KMS-11 (cell line): ENCODE measurements at regions not wholly inside any gene's neighbourhood (a gene's known extent, or its start where the extent isn't known, plus 50 kb on each side); places are given as distances from the start of the nearest gene placed in this dataset.

ENCODE experiments used
- H2AFZ ChIP-seq: fragments of 200-600 bp; sonication (generic); 2 replicates; pipeline ENCODE4 v1.6.1; 2016; ENCODE audit warnings: antibody characterized with exemption, mixed run types, low read depth
- H3K27ac ChIP-seq: fragments of 200-600 bp; sonication (generic); 2 replicates; pipeline ENCODE4 v1.6.1; 2016; ENCODE audit warnings: mild to moderate bottlenecking, mixed run types
- H3K27me3 ChIP-seq: fragments of 200-600 bp; sonication (generic); 2 replicates; pipeline ENCODE4 v1.6.1; 2017; ENCODE audit warnings: mild to moderate bottlenecking, low read depth, mixed run types, moderate library complexity; ENCODE audit not compliant: insufficient read depth
- H3K36me3 ChIP-seq: fragments of 200-600 bp; sonication (generic); 2 replicates; pipeline ENCODE4 v1.6.1; 2017; ENCODE audit warnings: mild to moderate bottlenecking, mixed run types; ENCODE audit not compliant: insufficient read depth
- H3K4me1 ChIP-seq: fragments of 200-600 bp; sonication (generic); 2 replicates; pipeline ENCODE4 v1.6.1; 2016; ENCODE audit warnings: mild to moderate bottlenecking, low read depth, mixed run types; ENCODE audit not compliant: poor library complexity, severe bottlenecking
- H3K4me2 ChIP-seq: fragments of 200-600 bp; sonication (generic); 2 replicates; pipeline ENCODE4 v1.7.0; 2016; ENCODE audit warnings: mild to moderate bottlenecking, mixed run types
- H3K4me3 ChIP-seq: fragments of 200-600 bp; sonication (generic); IDR thresholded peaks from 2 replicates; pipeline ENCODE4 v1.6.1; 2017; ENCODE audit warnings: low read depth, low read length, mixed read lengths; ENCODE audit not compliant: insufficient read depth
- H3K79me2 ChIP-seq: fragments of 200-600 bp; sonication (generic); 2 replicates; pipeline ENCODE4 v1.6.1; 2016; ENCODE audit warnings: low read depth, mixed run types; ENCODE audit not compliant: insufficient read depth
- H3K9ac ChIP-seq: fragments of 200-600 bp; sonication (generic); 2 replicates; pipeline ENCODE4 v1.6.1; 2016; ENCODE audit warnings: mild to moderate bottlenecking, mixed run types
- H4K20me1 ChIP-seq: fragments of 200-600 bp; sonication (generic); 2 replicates; pipeline ENCODE4 v1.6.1; 2016; ENCODE audit warnings: mild to moderate bottlenecking, mixed run types; ENCODE audit not compliant: insufficient read depth
- TF ChIP-seq, protein P1 (sequence below): fragments of 200-600 bp; sonication (generic); conservative IDR thresholded peaks from 2 replicates; pipeline ENCODE4 v1.6.1; 2017; ENCODE audit warnings: low read depth, mild to moderate bottlenecking, antibody characterized with exemption, low read length, moderate library complexity, mixed read lengths

DNA sequence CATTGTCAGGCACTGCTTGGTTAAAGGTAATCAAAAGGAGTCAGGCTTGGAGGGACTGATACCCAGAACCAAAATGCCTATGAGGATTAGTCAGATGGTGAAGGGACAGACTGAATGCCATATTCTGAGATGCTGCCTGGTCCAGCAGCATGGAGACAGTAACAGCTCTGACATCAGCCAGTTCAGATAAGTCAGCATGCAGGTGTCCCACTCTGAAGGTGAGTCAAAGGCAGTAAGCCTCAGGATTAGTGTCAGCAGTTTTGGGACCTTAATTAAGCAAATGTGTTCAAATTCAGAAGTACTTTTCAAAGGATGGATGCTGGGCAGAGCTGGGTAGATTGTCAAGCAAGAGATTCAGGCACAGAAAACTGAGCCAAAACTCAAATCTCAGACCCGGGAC, 198.4 kb downstream of the RPS12 start:
- Histone ChIP-seq H3K27me3 (no peaks in the 10 kb centered on the region), H3K36me3 (no peaks in the 10 kb centered on the region), H4K20me1 (no peaks in the 10 kb centered on the region), H3K79me2 (no peaks in the 10 kb centered on the region), H3K4me3 (no peak overlapping the region), H3K4me2 (no peak overlapping the region), H2AFZ (no peak overlapping the region), H3K4me1 (no peaks in the 10 kb centered on the region), H3K27ac (no peak overlapping the region), H3K9ac (no peak overlapping the region)
- TF ChIP-seq, protein P1, sequence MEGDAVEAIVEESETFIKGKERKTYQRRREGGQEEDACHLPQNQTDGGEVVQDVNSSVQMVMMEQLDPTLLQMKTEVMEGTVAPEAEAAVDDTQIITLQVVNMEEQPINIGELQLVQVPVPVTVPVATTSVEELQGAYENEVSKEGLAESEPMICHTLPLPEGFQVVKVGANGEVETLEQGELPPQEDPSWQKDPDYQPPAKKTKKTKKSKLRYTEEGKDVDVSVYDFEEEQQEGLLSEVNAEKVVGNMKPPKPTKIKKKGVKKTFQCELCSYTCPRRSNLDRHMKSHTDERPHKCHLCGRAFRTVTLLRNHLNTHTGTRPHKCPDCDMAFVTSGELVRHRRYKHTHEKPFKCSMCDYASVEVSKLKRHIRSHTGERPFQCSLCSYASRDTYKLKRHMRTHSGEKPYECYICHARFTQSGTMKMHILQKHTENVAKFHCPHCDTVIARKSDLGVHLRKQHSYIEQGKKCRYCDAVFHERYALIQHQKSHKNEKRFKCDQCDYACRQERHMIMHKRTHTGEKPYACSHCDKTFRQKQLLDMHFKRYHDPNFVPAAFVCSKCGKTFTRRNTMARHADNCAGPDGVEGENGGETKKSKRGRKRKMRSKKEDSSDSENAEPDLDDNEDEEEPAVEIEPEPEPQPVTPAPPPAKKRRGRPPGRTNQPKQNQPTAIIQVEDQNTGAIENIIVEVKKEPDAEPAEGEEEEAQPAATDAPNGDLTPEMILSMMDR, result no peak

GRCh38 chr6:133016631-133017030, 202.3 kb downstream of the RPS12 start:
- TF ChIP-seq, protein P1, result no peak
- Histone ChIP-seq H3K4me3 (no peak overlapping the region), H3K27me3 (no peaks in the 10 kb centered on the region), H2AFZ (no peak overlapping the region; the same call in 1 of the 2 replicates), H3K9ac (no peak overlapping the region), H3K4me1 (no peaks in the 10 kb centered on the region), H4K20me1 (no peaks in the 10 kb centered on the region), H3K79me2 (no peaks in the 10 kb centered on the region), H3K27ac (no peak overlapping the region), H3K4me2 (no peak overlapping the region), H3K36me3 (no peaks in the 10 kb centered on the region)

GRCh38 chr6:133017581-133017980, 203.2 kb downstream of the RPS12 start:
- Histone ChIP-seq H3K27me3 (no peaks in the 10 kb centered on the region), H3K27ac (no peak overlapping the region), H3K4me2 (no peak overlapping the region), H3K79me2 (no peaks in the 10 kb centered on the region), H3K4me1 (no peaks in the 10 kb centered on the region), H3K4me3 (no peak overlapping the region), H2AFZ (no peak overlapping the region), H4K20me1 (no peaks in the 10 kb centered on the region), H3K36me3 (no peaks in the 10 kb centered on the region), H3K9ac (no peak overlapping the region)
- TF ChIP-seq, protein P1, result no peak

DNA sequence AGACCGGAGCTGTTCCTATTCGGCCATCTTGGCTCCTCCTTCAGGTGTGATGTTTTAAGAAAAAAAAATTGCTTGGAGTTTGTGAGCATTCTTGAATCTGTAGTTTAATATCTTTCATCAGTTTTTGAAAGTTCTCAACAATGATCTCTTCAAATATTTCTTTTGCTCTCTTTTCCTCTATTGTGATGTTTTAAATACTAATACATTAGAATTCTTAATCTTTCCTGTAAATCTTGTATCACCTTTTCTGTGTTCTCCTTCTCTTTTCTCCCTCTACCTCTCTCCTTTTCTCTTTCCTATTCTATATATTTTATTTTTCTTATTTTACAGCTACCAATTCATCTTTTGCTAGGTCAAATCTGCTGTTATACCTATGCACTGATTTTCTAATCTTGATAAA, 212.3 kb downstream of the RPS12 start:
- Histone ChIP-seq H4K20me1 (no peaks in the 10 kb centered on the region), H3K27me3 (no peaks in the 10 kb centered on the region), H3K79me2 (no peaks in the 10 kb centered on the region), H3K4me2 (no peak overlapping the region), H2AFZ (no peak overlapping the region), H3K9ac (no peak overlapping the region), H3K36me3 (no peaks in the 10 kb centered on the region), H3K4me3 (no peak overlapping the region), H3K4me1 (no peaks in the 10 kb centered on the region), H3K27ac (no peak overlapping the region)
- TF ChIP-seq, protein P1, result no peak

GRCh38 chr6:133033263-133033662, 207.9 kb upstream of the EYA4 start:
- Histone ChIP-seq H3K4me1 (no peaks in the 10 kb centered on the region), H3K4me3 (no peak overlapping the region), H2AFZ (no peak overlapping the region), H3K27ac (no peak overlapping the region), H3K9ac (no peak overlapping the region), H3K27me3 (no peaks in the 10 kb centered on the region), H3K79me2 (no peaks in the 10 kb centered on the region), H4K20me1 (no peaks in the 10 kb centered on the region), H3K4me2 (no peak overlapping the region), H3K36me3 (no peaks in the 10 kb centered on the region)
- TF ChIP-seq, protein P1, result no peak
